ENCODE measurements at regions not wholly inside any gene's neighbourhood (a gene's known extent, or its start where the extent isn't known, plus 50 kb on each side); places are given as distances from the start of the nearest gene placed in this dataset.

GRCh38 chr5:104751969-104752368 lies 1189.4 kb upstream of the NUDT12 start:
- no peak for TF ChIP-seq ZNF384 (IDR thresholded peaks at IDR 0.05)
- no peak for TF ChIP-seq ELF4 (IDR thresholded peaks at IDR 0.05)
- no peak for TF ChIP-seq SUZ12 (IDR thresholded peaks at IDR 0.05)
- no peak for TF ChIP-seq SP1 (IDR thresholded peaks at IDR 0.05)
- TF ChIP-seq FOXM1 (IDR thresholded peaks at IDR 0.05; ENCODE audit: borderline replicate concordance) = no peak
- TF ChIP-seq FOXA1 (IDR thresholded peaks at IDR 0.05) = no peak
- TF ChIP-seq NFRKB (IDR thresholded peaks at IDR 0.05) = no peak
- no peak for TF ChIP-seq LEF1 (IDR thresholded peaks at IDR 0.05; ENCODE audit: borderline replicate concordance)
- no peak for TF ChIP-seq PKNOX1 (IDR thresholded peaks at IDR 0.05)

Measured in HEK293T (cell line).